Activated T-helper 2 cell treated with anti-CD3 and anti-CD28 coated beads, Interferon-gamma antibody, Interleukin-2, Interleukin-4, amounts not matched to agents 10 μg/mL and 5 μg/mL and 100 μg/mL, durations not matched to agents 14 hours and 24 hours and 36 hours (primary cell): ENCODE measurements at regions not wholly inside any gene's neighbourhood (a gene's known extent, or its start where the extent isn't known, plus 50 kb on each side); places are given as distances from the start of the nearest gene placed in this dataset.
"Not testable (repeated sequence)": the region's sequence is repeated elsewhere in the genome, so short reads cannot be mapped to it uniquely, and the experiment has no call there.

Source experiments
- DNase-seq: peaks from one replicate; pipeline ENCODE4 v3.0.0; 2021; ENCODE audit warnings: low spot score
- H3K27ac Mint-ChIP-seq: one replicate; pipeline ENCODE4 v1.8.0; 2021; ENCODE audit warnings: mixed read lengths
- H3K27me3 Mint-ChIP-seq: one replicate; pipeline ENCODE4 v1.8.0; 2021; ENCODE audit warnings: low read depth, mixed read lengths
- H3K36me3 Mint-ChIP-seq: one replicate; pipeline ENCODE4 v1.8.0; 2021; ENCODE audit warnings: low read depth, mixed read lengths
- H3K4me1 Mint-ChIP-seq: one replicate; pipeline ENCODE4 v1.8.0; 2021; ENCODE audit warnings: low read depth, mixed read lengths
- H3K4me3 Mint-ChIP-seq: one replicate; pipeline ENCODE4 v1.8.0; 2021; ENCODE audit warnings: low read depth, mild to moderate bottlenecking, moderate library complexity, mixed read lengths
- H3K9me3 Mint-ChIP-seq: one replicate; pipeline ENCODE4 v1.8.0; 2021; ENCODE audit warnings: mixed read lengths
- intact Hi-C: fragments of 100-400 bp; cut with micrococcal nuclease; formaldehyde crosslinking; loops from one replicate; pipeline ENCODE4 v1.15.1; 2023

DNA sequence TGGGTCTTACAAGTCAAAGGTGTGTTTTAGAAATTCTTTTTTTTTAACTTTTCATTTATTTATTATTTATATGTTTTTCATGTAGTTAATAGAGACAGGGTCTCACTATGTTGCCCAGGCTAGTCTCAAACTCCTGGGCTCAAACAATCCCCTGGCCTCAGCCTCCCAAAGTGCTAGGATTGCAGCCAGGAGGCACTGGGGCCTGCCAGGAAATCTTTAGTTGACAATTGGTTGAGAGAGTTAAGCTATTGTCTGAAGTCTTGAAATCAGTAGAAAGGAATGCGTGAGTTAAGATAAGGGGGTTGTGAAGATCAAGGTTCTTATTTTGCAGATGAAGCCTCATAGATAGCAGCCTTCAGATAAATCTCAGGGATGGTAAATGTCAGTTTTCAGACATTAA is 245.4 kb upstream of the GALNT17 start:
- no peak overlapping the region for H3K4me3 Mint-ChIP-seq
- peaks cover 34% of the 10 kb centered on the region for H3K9me3 Mint-ChIP-seq
- H3K27me3 Mint-ChIP-seq: no peaks in the 10 kb centered on the region
- no peak for DNase-seq
- no peaks in the 10 kb centered on the region for H3K36me3 Mint-ChIP-seq
- intact Hi-C loops: no loop called here
- no peaks in the 10 kb centered on the region for H3K4me1 Mint-ChIP-seq
- no peak overlapping the region for H3K27ac Mint-ChIP-seq

GRCh38 chr7:70887186-70887585 is 244.8 kb upstream of the GALNT17 start:
- H3K27ac Mint-ChIP-seq: no peak overlapping the region
- intact Hi-C loops: no loop called here
- H3K4me3 Mint-ChIP-seq: no peak overlapping the region
- no peaks in the 10 kb centered on the region for H3K27me3 Mint-ChIP-seq
- no peaks in the 10 kb centered on the region for H3K4me1 Mint-ChIP-seq
- H3K36me3 Mint-ChIP-seq: no peaks in the 10 kb centered on the region
- no peak for DNase-seq
- H3K9me3 Mint-ChIP-seq: peaks cover 34% of the 10 kb centered on the region

DNA sequence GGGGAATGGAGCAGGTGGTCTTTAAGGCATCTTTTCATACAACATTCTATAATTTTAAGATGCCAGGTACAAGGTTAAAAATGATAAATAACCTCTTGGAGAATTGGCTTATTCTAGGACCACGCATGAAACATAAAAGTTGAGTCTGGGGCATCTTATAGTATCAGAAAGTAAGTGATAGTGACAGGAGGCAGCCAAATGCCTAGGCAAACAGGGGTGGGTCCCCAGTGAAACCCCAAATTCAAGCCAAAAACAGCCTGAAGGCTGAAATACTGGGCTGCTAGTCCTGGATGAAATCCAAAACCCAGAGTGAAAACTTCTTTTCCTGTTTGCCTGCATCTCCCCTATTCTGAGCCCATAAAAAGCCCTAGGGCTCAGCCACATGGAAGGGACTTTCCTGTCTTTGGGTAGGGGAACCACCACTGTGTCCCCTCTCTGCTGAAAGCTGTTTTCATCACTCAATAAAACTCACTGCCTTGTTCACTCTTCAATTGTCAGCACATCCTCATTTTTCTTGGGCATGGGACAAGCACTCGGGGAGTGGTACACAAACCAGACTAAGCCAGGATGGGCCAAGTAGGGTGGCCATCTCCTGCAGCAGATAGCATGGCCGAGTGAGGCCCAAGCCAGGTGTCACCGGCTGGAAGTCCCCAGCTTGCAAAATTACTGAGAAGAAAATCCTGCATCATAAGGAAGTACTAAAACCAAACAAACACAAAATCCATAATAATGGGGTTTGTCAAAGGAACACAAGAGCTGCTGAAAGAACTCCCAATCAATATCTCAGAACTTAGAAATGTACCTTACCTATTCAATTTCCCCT is 241.6 kb upstream of the GALNT17 start:
- Mint-ChIP-seq H3K4me3 (no peak overlapping the region), H3K27ac (no peak overlapping the region), H3K9me3 (peaks cover 24% of the 10 kb centered on the region), H3K4me1 (no peaks in the 10 kb centered on the region), H3K27me3 (no peaks in the 10 kb centered on the region), H3K36me3 (no peaks in the 10 kb centered on the region)
- intact Hi-C loops: no loop called here
- DNase-seq: no peak

- no peaks in the 10 kb centered on the region for H3K4me1 Mint-ChIP-seq
- H3K27ac Mint-ChIP-seq: no peak overlapping the region
- no peak for DNase-seq
- peaks cover 16% of the 10 kb centered on the region for H3K9me3 Mint-ChIP-seq
- H3K4me3 Mint-ChIP-seq: no peak overlapping the region
- no peaks in the 10 kb centered on the region for H3K27me3 Mint-ChIP-seq
- intact Hi-C loops: no loop called here
- H3K36me3 Mint-ChIP-seq: no peaks in the 10 kb centered on the region
Measured at GRCh38 chr7:70893422-70893821, 238.5 kb upstream of the GALNT17 start.

DNA sequence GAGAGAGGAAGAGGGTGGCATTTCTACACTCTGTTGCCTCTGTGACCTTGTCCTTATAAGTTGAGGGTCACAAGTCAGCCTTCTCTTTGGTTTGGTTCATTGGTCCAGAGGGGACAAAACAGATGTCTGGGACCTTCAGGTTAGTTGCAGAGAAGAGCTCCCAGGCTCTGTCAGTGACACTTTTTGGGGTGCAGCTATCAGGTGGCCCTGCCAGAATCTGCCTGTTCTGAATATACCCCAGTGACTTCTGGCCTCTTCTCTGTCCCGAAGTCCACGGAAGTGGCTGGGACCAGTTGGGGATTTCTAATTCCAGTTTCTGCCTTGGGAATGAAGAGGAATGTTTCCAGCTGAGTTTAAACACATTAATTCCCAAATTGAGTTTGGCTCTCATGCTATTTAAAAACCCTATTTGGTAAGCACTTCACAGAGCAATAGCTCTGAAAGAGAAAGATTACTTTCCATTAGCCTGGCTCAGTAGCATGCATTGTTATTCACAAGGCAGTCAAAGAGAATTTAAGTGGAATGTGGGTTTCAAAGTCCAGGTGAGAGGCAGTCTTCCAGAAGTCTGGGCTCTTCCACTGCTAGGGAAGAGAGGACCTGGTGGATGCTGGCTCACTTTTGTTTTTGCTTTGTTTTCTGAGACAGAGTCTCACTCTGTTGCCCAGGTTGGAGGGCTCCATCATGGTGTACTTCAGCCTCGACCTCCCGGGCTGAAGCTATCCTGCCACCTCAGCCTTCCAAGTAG is 237.8 kb upstream of the GALNT17 start:
- Mint-ChIP-seq H3K4me1 (no peaks in the 10 kb centered on the region), H3K27me3 (no peaks in the 10 kb centered on the region), H3K4me3 (no peak overlapping the region), H3K9me3 (peaks cover 20% of the 10 kb centered on the region), H3K27ac (no peak overlapping the region), H3K36me3 (no peaks in the 10 kb centered on the region)
- intact Hi-C loops: no loop called here
- DNase-seq: no peak

DNA sequence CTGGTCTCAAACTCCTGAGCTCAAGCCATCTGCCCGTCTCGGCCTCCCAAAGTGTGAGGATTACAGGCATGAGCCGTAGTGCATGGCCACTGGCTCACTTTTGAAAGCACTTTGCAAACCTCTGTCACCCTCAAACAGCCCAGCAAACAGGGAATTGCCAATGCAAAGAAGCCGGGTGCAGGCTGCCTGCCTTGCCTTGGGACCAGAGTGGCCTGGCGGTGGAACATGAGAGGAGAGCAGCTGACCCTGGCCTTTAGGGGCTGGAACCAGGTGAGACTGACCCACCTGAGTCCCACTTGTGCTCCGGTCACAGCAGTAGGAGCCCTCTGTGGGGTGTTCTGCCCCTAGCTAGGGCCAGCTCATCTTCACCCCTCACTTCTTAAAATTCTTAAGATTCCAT is 237.1 kb upstream of the GALNT17 start:
- no peak overlapping the region for H3K4me3 Mint-ChIP-seq
- intact Hi-C loops: no loop called here
- H3K27ac Mint-ChIP-seq: no peak overlapping the region
- peaks cover 20% of the 10 kb centered on the region for H3K9me3 Mint-ChIP-seq
- H3K36me3 Mint-ChIP-seq: no peaks in the 10 kb centered on the region
- DNase-seq: no peak
- H3K4me1 Mint-ChIP-seq: no peaks in the 10 kb centered on the region
- no peaks in the 10 kb centered on the region for H3K27me3 Mint-ChIP-seq

DNA sequence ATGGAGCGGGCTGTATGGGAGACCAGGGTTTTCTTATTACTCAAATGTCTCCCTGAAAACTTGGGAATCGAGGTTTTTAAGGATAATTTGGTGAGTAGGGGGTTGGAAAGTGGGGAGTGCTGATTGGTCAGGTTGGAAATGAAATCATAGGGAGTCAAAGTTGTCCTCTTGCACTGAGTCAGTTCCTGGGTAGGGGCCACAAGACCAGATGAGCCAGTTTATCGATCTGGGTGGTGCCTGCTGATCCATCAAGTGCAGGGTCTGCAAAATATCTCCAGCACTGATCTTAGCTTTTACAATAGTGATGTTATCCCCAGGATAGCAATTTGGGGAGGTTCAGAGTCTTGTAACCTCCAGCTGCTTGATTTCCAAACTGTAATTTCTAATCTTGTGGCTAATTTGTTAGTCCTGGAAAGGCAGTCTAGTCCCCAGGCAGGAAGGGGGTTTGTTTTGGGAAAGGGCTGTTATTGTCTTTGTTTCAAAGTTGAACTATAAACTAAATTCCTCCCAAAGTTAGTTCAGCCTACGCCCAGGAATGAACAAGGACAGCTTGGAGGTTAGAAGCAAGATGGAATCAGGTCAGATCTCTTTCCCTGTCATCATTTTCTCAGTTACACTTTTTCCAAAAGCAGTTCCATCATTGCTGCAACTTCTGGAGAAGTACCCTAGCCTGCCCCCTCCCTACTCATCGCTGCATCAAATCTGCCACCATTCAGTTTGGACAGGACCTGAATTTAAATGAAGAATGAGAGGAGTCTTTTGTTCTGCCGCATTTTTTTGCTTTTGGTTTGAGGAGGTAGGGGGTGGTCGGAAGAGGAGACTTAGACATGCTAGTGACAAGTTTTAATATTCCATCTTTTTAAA is 236.4 kb upstream of the GALNT17 start:
- H3K4me3 Mint-ChIP-seq, H3K27ac Mint-ChIP-seq, H3K36me3 Mint-ChIP-seq, H3K27me3 Mint-ChIP-seq, DNase-seq, intact Hi-C loops, H3K4me1 Mint-ChIP-seq: not testable (repeated sequence)
- H3K9me3 Mint-ChIP-seq: peaks cover 26% of the 10 kb centered on the region

DNA sequence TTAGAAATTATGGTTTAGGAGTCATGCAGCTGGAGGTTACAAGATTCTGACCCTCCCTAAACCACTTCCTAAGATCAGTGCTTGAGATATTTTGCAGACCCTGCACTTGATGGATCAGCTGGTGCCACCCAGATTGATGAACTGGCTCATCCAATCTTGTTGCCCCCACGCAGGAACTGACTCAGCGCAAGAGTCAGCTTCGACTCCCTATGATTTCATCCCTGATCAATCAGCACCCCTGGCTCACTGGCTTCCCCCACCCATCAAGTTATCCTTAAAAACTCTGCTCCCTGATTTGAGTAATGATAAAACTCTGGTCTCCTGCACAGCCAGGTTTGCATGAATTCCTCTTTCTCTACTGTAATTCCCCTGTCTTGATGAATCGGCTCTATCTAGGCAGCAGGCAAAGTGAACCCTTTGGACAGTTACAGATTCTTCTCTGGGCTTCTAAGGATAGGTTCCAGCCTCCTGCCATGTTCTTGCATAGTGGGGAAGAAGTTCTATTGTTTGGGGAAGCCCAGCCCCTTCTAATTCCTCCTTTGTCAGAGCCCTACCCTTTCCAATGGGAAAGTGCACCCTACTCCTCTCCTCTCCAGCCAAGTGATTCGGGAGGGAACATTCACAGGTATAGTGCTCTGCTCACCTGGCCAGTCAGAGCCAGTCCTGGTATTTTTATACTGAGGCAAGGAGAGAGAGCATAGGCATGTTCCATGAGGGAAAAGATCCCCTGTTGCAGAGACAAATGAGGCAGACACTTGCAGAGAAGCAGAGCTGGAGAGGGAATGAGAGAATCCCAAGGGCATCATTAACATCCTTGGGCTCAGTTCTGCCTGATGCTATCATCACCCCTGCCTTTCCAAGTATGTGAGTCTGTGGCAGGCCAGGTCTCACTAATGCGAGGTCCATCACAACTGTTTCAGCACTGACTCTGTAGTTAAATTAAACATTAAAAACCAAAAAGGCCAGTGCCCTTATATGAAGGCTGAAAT is 224.4 kb upstream of the GALNT17 start:
- peaks cover 22% of the 10 kb centered on the region for H3K9me3 Mint-ChIP-seq
- H3K4me3 Mint-ChIP-seq: no peak overlapping the region
- no peaks in the 10 kb centered on the region for H3K4me1 Mint-ChIP-seq
- DNase-seq: no peak
- intact Hi-C loops: no loop called here
- H3K27me3 Mint-ChIP-seq: no peaks in the 10 kb centered on the region
- no peak overlapping the region for H3K27ac Mint-ChIP-seq
- no peaks in the 10 kb centered on the region for H3K36me3 Mint-ChIP-seq

DNA sequence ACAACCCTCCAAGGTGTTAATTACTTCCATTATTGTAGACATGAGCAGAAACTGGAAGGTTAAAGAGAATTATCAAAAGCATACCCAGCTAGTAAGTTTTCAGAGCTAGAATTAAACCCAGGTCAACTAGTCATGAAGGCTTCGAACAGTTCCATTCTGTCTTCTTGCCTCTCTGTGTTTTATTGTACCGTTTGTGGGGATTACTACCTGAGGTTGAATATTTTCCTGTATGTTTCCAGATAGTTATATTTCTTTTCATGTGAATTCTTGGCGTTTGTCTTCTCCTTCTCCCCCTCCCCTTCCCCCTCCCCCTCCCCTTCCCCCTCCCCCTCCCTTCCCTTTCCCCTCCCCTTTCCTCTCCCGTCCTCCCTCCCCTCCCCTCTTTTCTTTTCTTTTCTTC is 218.0 kb upstream of the GALNT17 start:
- no peak overlapping the region for H3K4me3 Mint-ChIP-seq
- no peak overlapping the region for H3K27ac Mint-ChIP-seq

DNA sequence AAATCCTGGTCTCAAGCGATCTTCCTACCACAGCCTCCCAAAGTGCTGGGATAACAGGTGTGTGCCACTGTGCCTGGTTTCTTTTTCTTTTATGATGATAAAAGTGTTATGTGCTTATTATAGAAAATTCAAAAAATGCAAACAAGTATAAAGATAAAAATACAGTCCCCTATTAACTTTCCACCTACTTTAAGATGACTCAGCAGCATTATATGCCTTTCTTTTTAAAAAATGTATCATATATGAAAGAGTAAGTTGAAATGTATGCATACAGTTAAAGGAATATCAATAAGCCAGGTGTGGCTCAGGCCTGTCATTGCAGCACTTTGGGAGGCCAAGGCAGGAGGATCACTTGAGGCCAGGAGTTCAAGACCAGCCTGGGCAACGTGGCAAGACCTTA is 216.9 kb upstream of the GALNT17 start:
- Mint-ChIP-seq H3K4me3 (no peak overlapping the region), H3K9me3 (peaks cover 31% of the 10 kb centered on the region), H3K27ac (no peak overlapping the region), H3K27me3 (no peaks in the 10 kb centered on the region), H3K36me3 (no peaks in the 10 kb centered on the region), H3K4me1 (no peaks in the 10 kb centered on the region)
- no peak for DNase-seq
- intact Hi-C loops: no loop called here

More for the DNA sequence above, 218.0 kb upstream of the GALNT17 start:
- intact Hi-C loops: no loop called here
- Mint-ChIP-seq H3K36me3 (no peaks in the 10 kb centered on the region), H3K27me3 (no peaks in the 10 kb centered on the region), H3K9me3 (peaks cover 30% of the 10 kb centered on the region), H3K4me1 (no peaks in the 10 kb centered on the region)
- no peak for DNase-seq

DNA sequence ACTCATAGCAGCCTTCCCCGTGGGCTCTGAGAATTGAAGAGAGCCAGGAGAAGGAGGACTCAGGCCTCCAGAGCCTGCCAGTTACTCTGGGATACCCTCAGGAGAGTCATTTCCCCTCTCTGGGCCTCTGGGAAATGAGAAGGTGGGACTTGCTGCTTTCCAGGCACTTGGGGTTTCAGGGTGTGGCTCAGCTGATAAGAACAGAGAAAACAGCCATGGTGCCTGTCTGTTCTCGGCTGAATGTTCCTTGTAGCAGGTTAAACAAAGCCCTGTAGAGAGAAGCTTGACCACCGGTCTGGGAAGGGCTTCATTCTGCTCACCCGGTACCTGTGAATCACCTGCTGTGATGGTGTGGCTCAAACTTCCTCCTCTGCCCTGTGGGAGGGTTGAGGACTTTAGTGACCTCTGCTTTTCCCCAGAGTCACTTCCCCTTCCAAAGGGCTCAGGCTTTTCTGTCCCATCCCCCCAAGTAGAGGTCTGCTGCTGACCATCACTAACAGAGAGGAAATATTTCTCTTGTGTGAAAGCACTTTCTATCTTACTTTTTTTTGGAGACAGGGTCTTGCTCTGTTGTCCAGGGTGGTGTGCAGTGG is 212.4 kb upstream of the GALNT17 start:
- Mint-ChIP-seq H3K4me1 (no peaks in the 10 kb centered on the region), H3K9me3 (peaks cover 29% of the 10 kb centered on the region), H3K27ac (no peak overlapping the region), H3K27me3 (no peaks in the 10 kb centered on the region), H3K4me3 (no peak overlapping the region), H3K36me3 (no peaks in the 10 kb centered on the region)
- DNase-seq: no peak
- intact Hi-C loops: no loop called here

DNA sequence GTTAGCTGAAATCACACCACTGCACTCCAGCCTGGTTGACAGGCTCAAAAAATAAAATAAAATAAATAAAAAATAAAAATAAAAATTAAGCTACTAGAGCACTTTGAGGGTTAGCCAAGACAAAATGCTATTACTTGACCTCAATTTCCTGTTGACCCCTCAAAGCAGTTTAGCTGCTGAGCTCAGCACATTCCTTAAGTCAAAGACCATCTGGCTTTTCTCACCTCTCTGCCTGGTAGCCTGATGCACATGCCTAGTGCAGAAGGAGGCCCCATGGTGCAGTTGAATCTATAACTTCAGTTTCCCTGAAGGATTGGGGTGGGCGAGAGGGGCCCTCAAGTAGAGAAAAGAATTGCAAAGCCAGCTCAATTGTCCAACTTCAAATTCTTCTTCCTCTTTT is 211.1 kb upstream of the GALNT17 start:
- intact Hi-C loops: no loop called here
- H3K4me3 Mint-ChIP-seq: no peak overlapping the region
- H3K36me3 Mint-ChIP-seq: no peaks in the 10 kb centered on the region
- no peak overlapping the region for H3K27ac Mint-ChIP-seq
- no peak for DNase-seq
- peaks cover 26% of the 10 kb centered on the region for H3K9me3 Mint-ChIP-seq
- no peaks in the 10 kb centered on the region for H3K4me1 Mint-ChIP-seq
- no peaks in the 10 kb centered on the region for H3K27me3 Mint-ChIP-seq
